Vagina (tissue), 2 donors: ENCODE measurements at regions not wholly inside any gene's neighbourhood (a gene's known extent, or its start where the extent isn't known, plus 50 kb on each side); places are given as distances from the start of the nearest gene placed in this dataset.

Source experiments
- DNase-seq, 2 donors: peaks; one replicate each; pipeline ENCODE4 v3.0.0-alpha.2; 2017; ENCODE audit errors: extremely low spot score in 2 of 2
- H3K27ac ChIP-seq: fragments of 200-600 bp; sonication (generic); one replicate; pipeline ENCODE4 v1.5.1; 2019
- H3K27me3 ChIP-seq: fragments of 200-600 bp; sonication (generic); one replicate; pipeline ENCODE4 v1.5.1; 2019
- H3K36me3 ChIP-seq, 2 donors: fragments of 200-600 bp; sonication (generic); one replicate each; pipeline ENCODE4 v1.5.1; 2017 to 2019
- H3K4me1 ChIP-seq: fragments of 200-600 bp; sonication (generic); one replicate; pipeline ENCODE4 v1.5.1; 2019
- H3K4me3 ChIP-seq, 2 donors: fragments of 200-600 bp; sonication (generic); 1 replicate in 1 of 2; 2 replicates in 1 of 2; pipeline ENCODE4 v1.5.1; 2016 to 2019
- H3K9me3 ChIP-seq: fragments of 200-600 bp; sonication (generic); one replicate; pipeline ENCODE4 v1.5.1; 2019
- CTCF ChIP-seq, 3 experiments: fragments of 450-650 bp in 2 of 3; fragments of 200-600 bp in 1 of 3; sonication (generic) in 1 of 3; IDR thresholded peaks; one replicate each; pipeline ENCODE4 v1.5.1; 2017 to 2019; ENCODE audit warnings: antibody characterized with exemption in 3 of 3, mild to moderate bottlenecking in 2 of 3, moderate library complexity in 2 of 3
- POLR2A ChIP-seq, 2 donors: fragments of 450-650 bp; IDR thresholded peaks; one replicate each; pipeline ENCODE4 v1.6.1; 2017; ENCODE audit warnings: antibody characterized with exemption in 2 of 2, mild to moderate bottlenecking in 2 of 2, moderate library complexity in 2 of 2
- POLR2AphosphoS5 ChIP-seq, 2 donors: sonication (generic); formaldehyde crosslinking; IDR thresholded peaks; one replicate each; pipeline ENCODE4 v1.9.0; 2017; ENCODE audit warnings: antibody characterized with exemption in 2 of 2, mild to moderate bottlenecking in 2 of 2, low read depth in 1 of 2; ENCODE audit not compliant: insufficient read depth in 1 of 2
- intact Hi-C: fragments of 100-400 bp; cut with DNase I; formaldehyde crosslinking; loops from one replicate; pipeline ENCODE4 v1.15.1; 2023

GRCh38 chr12:23431006-23431405 lies 518.5 kb downstream of the SOX5 start:
- H3K9me3 ChIP-seq, result no peaks in the 10 kb centered on the region
- TF ChIP-seq POLR2A (IDR thresholded peaks at IDR 0.05) (no peak), CTCF (IDR thresholded peaks at IDR 0.05) (no peak), POLR2AphosphoS5 (IDR thresholded peaks at IDR 0.05; ENCODE audit: insufficient read depth in 1 of 2, low read depth in 1 of 2) (no peak)
- DNase-seq, result no peak
- H3K27ac ChIP-seq, result no peak overlapping the region
- no peak overlapping the region for H3K4me3 ChIP-seq
- H3K36me3 ChIP-seq, result no peaks in the 10 kb centered on the region
- no peaks in the 10 kb centered on the region for H3K27me3 ChIP-seq
- intact Hi-C loops, result no loop called here
- no peaks in the 10 kb centered on the region for H3K4me1 ChIP-seq

- Histone ChIP-seq H3K27ac (no peak overlapping the region), H3K36me3 (no peaks in the 10 kb centered on the region), H3K27me3 (no peaks in the 10 kb centered on the region), H3K4me1 (no peaks in the 10 kb centered on the region), H3K9me3 (no peaks in the 10 kb centered on the region), H3K4me3 (no peak overlapping the region)
- no peak for DNase-seq
- intact Hi-C loops, result no loop called here
- TF ChIP-seq POLR2A (IDR thresholded peaks at IDR 0.05), result no peak
- no peak for TF ChIP-seq CTCF (IDR thresholded peaks at IDR 0.05)
- no peak for TF ChIP-seq POLR2AphosphoS5 (IDR thresholded peaks at IDR 0.05; ENCODE audit: insufficient read depth in 1 of 2, low read depth in 1 of 2)
These were observed 516.3 kb downstream of the SOX5 start for GRCh38 chr12:23433121-23433520.

- Histone ChIP-seq H3K9me3 (no peaks in the 10 kb centered on the region), H3K27me3 (no peaks in the 10 kb centered on the region), H3K36me3 (no peaks in the 10 kb centered on the region), H3K4me3 (no peak overlapping the region), H3K27ac (no peak overlapping the region), H3K4me1 (no peaks in the 10 kb centered on the region)
- intact Hi-C loops, result no loop called here
- DNase-seq, result no peak
- TF ChIP-seq POLR2AphosphoS5 (IDR thresholded peaks at IDR 0.05; ENCODE audit: insufficient read depth in 1 of 2, low read depth in 1 of 2) (no peak), CTCF (IDR thresholded peaks at IDR 0.05) (no peak), POLR2A (IDR thresholded peaks at IDR 0.05) (no peak)
These were observed 515.3 kb downstream of the SOX5 start for GRCh38 chr12:23434154-23434553.

GRCh38 chr12:23446746-23447145 lies 502.7 kb downstream of the SOX5 start:
- TF ChIP-seq CTCF (IDR thresholded peaks at IDR 0.05), result no peak
- no peak for TF ChIP-seq POLR2A (IDR thresholded peaks at IDR 0.05)
- no peak for TF ChIP-seq POLR2AphosphoS5 (IDR thresholded peaks at IDR 0.05; ENCODE audit: insufficient read depth in 1 of 2, low read depth in 1 of 2)

GRCh38 chr12:23450810-23451209 lies 498.7 kb downstream of the SOX5 start:
- Histone ChIP-seq H3K4me1 (no peaks in the 10 kb centered on the region), H3K27me3 (no peaks in the 10 kb centered on the region), H3K27ac (no peak overlapping the region), H3K4me3 (no peak overlapping the region), H3K9me3 (no peaks in the 10 kb centered on the region), H3K36me3 (no peaks in the 10 kb centered on the region)
- DNase-seq, result no peak
- intact Hi-C loops, result no loop called here
- TF ChIP-seq CTCF (IDR thresholded peaks at IDR 0.05), result no peak
- no peak for TF ChIP-seq POLR2A (IDR thresholded peaks at IDR 0.05)
- TF ChIP-seq POLR2AphosphoS5 (IDR thresholded peaks at IDR 0.05; ENCODE audit: insufficient read depth in 1 of 2, low read depth in 1 of 2), result no peak

More at GRCh38 chr12:23446746-23447145, 502.7 kb downstream of the SOX5 start:
- no peaks in the 10 kb centered on the region for H3K4me1 ChIP-seq
- no peaks in the 10 kb centered on the region for H3K27me3 ChIP-seq
- no peak overlapping the region for H3K4me3 ChIP-seq
- no peaks in the 10 kb centered on the region for H3K9me3 ChIP-seq
- no peak for DNase-seq
- H3K27ac ChIP-seq, result no peak overlapping the region
- intact Hi-C loops, result no loop called here
- no peaks in the 10 kb centered on the region for H3K36me3 ChIP-seq
